ENCODE measurements at regions not wholly inside any gene's neighbourhood (a gene's known extent, or its start where the extent isn't known, plus 50 kb on each side); places are given as distances from the start of the nearest gene placed in this dataset.
A peak's percentile ranks its signal among the peaks of the same experiment; 100 is the strongest.
"Not testable (repeated sequence)": the region's sequence is repeated elsewhere in the genome, so short reads cannot be mapped to it uniquely, and the experiment has no call there.

GRCh38 chr4:170420255-170420693 is 330.5 kb upstream of the AADAT start:
- peak; percentile 55 to 60 for DNase-seq (ENCODE audit: low read depth in 2 of 2)

- no peak for DNase-seq (ENCODE audit: low read depth in 2 of 2)
These were observed 325.2 kb upstream of the AADAT start for GRCh38 chr4:170414961-170415360.

- no peak for DNase-seq (ENCODE audit: low read depth in 2 of 2)
These were observed 324.6 kb upstream of the AADAT start for GRCh38 chr4:170414360-170414759.

DNA sequence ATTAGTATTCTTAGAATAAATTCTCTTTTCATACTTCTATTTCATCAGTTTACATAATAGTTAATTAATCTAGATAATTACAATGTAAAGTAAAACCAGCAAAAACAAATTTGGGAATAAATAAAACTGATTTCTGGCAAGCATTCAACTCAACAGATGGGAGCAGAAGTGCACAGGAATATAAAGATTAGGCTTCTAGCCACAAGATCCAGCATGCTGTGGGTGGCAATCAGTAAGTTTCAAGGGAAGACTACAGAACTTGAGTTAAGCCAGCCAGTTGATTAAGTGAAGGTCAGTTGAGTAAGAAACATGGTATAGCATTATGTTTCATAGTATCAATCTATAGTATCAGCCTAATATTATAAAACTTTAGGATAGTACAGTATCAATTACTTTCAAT is 324.2 kb upstream of the AADAT start:
- no peak for DNase-seq (ENCODE audit: low read depth in 2 of 2)

GRCh38 chr4:170400361-170400760 is 310.6 kb upstream of the AADAT start:
- DNase-seq (ENCODE audit: low read depth in 2 of 2), result no peak

DNA sequence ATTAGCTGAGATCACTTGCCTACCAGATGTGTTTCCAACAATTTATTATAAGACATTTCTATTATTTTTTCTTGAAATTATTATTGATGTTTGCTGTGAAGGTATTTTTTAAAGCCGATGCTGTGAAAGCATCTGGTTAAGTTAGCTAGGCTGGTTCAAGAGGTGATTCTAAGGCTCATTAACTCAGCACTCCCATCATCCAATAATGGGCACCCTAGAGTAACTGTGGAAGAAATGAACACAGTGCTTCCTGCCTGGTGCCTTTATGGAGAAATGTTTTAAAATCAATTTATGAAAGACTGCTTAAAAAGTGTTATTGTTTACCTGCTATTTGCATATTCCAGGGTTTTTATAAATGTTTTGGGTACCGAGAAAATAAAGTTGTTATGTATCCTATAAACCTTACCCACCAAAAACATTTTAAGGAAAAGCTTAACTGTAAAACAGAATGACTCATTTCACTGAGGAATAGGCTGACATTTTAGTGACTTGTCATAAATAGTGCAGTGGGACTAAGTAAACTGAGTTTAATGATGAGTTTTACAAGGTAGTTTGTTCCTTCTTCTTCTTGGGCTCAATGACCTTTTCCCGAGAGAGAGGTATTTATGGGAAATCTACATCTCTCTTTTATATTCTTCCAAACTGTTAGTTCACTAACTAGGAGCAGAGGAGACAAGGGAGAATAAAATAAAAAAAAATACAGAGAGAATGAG is 310.0 kb upstream of the AADAT start:
- no peak for DNase-seq (ENCODE audit: low read depth in 2 of 2)

- DNase-seq (ENCODE audit: low read depth in 2 of 2), result no peak
These were observed 308.5 kb upstream of the AADAT start for GRCh38 chr4:170398218-170398617.

DNA sequence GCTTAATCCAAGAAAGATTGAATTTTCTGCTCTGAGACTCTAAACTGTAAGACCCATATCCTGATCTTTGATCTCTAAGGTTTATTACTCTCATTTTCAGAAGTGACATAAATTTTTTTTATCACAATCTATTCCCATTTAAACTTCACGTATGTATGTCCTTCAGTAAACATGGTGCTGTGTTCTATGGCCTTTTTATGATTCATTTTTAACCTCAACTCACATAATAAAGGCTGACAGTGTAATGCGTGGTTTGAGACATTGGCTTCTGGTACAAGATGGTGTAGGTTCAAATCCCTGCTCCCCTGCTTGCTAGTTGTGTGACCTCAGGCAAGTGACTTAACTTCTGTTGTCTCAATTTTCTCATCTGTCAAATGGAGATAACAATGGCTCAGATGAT is 306.0 kb upstream of the AADAT start:
- no peak for DNase-seq (ENCODE audit: low read depth in 2 of 2)

- DNase-seq (ENCODE audit: low read depth in 2 of 2), result peak; percentile 59 to 64
These were observed 301.4 kb upstream of the AADAT start for GRCh38 chr4:170391066-170391740.

GRCh38 chr4:170389411-170389810 is 299.7 kb upstream of the AADAT start:
- DNase-seq (ENCODE audit: low read depth in 2 of 2), result no peak

- DNase-seq (ENCODE audit: low read depth in 2 of 2), result peak; percentile 44 to 47
These were observed 298.5 kb upstream of the AADAT start for GRCh38 chr4:170388255-170388654.

- DNase-seq (ENCODE audit: low read depth in 2 of 2), result peak; percentile 81
These were observed 297.2 kb upstream of the AADAT start for GRCh38 chr4:170386971-170387370.

DNA sequence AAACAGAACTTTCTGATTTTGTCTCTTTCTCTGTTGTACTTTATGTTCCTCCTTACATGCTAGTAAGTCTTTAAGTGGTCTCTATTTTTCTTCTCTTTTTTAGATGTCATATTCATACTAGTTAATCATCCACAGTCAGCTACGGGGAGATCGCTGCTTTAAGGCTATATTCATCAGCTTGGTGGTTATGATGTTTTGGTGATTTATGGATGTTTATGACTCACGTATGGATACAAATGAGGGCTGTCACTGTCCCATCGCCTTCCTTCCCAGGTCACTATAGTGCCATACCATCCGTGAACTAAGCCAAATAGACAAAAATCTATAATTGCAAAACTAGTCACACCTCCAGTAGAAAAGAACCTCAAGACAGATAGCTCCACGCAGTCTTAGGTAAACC is 296.8 kb upstream of the AADAT start:
- no peak for DNase-seq (ENCODE audit: low read depth in 2 of 2)

- DNase-seq (ENCODE audit: low read depth in 2 of 2), result no peak
These were observed 285.0 kb upstream of the AADAT start for GRCh38 chr4:170374770-170375169.

- no peak for DNase-seq (ENCODE audit: low read depth in 2 of 2)
These were observed 259.2 kb upstream of the AADAT start for GRCh38 chr4:170348945-170349344.

DNA sequence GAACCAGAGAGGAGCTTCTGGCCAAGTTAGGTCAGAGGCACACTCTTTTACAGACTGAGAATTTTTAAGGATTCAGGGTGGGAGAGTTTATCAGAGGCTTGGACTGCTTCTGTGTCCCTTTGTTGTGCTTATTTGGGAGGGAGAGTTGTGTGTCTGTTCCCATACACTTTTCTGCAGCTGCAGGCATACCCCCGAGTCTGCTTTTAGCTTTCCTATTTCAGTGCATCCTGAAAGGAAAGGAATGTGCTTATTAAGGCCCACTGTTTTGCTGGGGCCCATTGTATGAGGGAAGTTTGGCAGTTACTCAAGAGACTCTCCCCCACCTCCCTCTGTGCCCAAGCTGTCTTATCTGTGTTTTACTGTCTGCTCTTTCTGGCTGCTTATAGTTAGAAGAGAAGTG is 257.4 kb upstream of the AADAT start:
- DNase-seq (ENCODE audit: low read depth in 2 of 2), result not testable (repeated sequence)

- no peak for DNase-seq (ENCODE audit: low read depth in 2 of 2)
These were observed 249.8 kb upstream of the AADAT start for GRCh38 chr4:170339522-170339921.

DNA sequence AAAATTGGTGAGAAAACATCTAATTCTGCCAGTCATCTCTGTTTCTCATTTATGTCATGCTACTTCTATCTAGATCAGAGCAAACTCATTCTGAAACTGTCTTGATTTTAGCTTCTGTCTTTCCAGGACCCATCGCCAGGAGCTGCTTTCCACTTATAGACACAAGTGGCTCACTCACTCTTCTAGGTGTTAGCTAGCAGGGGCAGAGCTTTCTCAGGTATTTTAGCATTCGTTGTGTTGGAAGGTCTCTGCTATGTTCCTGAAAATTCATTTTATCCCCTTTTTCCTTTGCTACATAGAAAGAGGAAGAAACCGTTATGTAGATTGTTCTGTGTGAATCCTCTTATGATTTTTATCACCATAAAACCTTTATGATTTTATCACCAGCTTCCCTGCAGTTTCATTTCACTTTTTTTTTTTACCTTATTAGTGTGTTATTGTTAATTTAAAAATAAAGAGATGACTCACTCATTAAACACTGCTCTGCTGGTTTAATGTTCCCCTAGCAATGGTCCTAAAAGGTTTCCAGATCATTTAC is 246.6 kb upstream of the AADAT start:
- no peak for DNase-seq (ENCODE audit: low read depth in 2 of 2)

- DNase-seq (ENCODE audit: low read depth in 2 of 2), result no peak
These were observed 235.8 kb upstream of the AADAT start for GRCh38 chr4:170325599-170325998.

DNA sequence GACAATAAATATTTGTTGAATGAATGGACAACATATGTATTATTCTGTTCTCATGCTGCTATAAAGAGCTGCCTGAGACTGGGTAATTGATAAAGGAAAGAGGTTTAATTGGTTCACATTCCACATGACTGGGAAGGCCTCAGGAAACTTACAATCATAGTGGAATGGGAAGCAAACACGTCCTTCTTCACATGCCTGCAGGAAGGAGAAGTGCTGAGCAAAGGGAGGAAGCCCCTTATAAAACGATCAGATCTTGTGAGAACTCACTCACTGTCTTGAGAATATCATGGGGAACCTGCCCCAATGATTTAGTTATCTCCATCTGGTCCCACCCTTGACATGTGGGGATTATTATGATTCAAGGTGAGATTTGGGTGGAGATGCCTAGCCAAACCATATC is 233.9 kb upstream of the AADAT start:
- no peak for DNase-seq (ENCODE audit: low read depth in 2 of 2)

DNA sequence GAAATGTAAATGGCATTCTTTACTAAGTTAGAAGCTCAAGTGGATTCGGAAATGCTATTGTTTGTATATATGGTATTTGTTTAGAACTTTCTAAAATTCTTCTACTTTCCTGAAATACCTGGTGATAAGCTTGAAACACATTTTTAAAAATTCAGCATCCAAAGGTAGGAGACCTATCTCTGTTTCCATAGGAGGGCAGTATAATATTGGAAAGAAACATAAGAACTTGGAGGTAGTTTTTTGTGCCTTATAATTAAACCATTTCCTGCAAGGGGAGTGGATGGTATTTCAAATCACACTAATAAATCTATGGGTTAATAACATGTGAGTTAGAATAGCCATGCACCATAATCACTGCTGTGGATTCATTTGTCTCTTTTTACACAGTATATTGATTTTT is 217.4 kb upstream of the AADAT start:
- DNase-seq (ENCODE audit: low read depth in 2 of 2), result no peak

DNA sequence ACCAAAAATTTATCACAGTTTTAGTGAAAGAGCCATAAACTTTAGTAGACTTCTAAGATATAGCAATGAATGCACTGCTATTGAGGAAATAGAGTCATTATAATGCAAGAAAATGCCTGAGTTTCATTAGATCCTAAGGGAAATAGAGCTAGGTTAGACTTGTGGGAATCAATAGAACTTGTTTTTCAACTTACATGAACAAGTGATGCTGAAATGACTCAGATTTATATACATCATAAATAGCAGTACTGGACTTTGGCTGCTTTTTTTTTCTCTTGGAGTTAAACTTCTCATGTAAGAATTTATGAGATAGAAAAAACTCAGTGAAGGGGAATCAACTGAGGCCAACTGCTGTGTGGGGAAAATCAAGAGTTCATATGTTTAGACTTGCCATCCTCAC is 216.5 kb upstream of the AADAT start:
- no peak for DNase-seq (ENCODE audit: low read depth in 2 of 2)

- no peak for DNase-seq (ENCODE audit: low read depth in 2 of 2)
These were observed 215.9 kb upstream of the AADAT start for GRCh38 chr4:170305627-170306026.
